ENCODE measurements at regions not wholly inside any gene's neighbourhood (a gene's known extent, or its start where the extent isn't known, plus 50 kb on each side); places are given as distances from the start of the nearest gene placed in this dataset.

DNA sequence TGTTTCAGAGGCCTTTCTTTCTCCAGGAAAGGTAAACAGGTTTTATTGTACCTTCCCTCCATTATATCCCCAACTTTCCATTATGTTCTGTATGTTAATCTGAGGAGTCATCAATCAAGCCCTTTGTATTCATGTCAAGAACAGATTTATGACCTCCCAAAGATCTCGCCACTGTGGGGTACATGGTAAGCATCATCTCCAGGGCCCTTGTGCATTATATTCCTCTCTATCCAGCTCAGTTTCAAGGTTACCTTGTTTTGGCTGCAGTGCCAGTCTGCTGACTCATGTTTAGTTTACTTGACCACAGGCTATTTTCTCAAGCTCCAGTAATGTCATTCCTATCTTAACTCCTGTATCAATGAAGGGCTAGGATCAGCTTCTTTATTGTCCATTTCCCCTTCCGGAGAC, 125.1 kb upstream of the FRMPD4 start:
- CTCF ChIA-PET, result no interaction called here
- POLR2A ChIA-PET, result no interaction called here

DNA sequence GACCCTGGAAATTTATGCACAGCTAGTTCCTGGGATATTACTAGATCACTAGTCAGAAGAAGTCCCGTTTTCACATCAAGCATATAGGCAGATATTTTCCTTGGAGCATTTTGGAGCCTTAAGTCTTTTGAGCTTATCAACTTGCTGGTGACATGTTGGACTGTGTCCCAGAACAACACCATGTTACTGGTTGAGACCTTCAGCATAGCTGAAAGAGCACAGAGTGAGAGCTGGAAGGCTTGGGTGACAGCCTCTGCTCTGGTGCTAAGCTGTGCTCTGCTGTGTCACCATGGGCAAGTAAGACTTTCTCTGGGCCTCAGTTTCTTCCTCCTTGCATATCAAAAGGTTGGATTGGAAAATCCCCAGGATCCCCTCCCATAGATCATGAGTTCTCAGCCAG, 116.6 kb upstream of the FRMPD4 start:
- Histone ChIP-seq H3K9ac (no peak overlapping the region), H3K4me1 (ENCODE audit: control insufficient read depth in 1 of 2, insufficient read depth in 2 of 2, low read depth in 1 of 2, low read length in 1 of 2) (no peaks in the 10 kb centered on the region), H3K79me2 (ENCODE audit: insufficient read depth) (no peaks in the 10 kb centered on the region), H2AFZ (ENCODE audit: low read depth) (no peak overlapping the region), H3K9me3 (no peaks in the 10 kb centered on the region), H3K9me2 (no peaks in the 10 kb centered on the region), H3K27me3 (ENCODE audit: insufficient read depth) (no peaks in the 10 kb centered on the region; the same call in 1 of the 2 replicates), H4K20me1 (ENCODE audit: insufficient read depth) (no peaks in the 10 kb centered on the region), H3F3A (replicated peaks; ENCODE audit: insufficient read depth) (no peaks in the 10 kb centered on the region), H3K4me3 (ENCODE audit: low read depth in 2 of 2, low read length in 1 of 2) (no peak overlapping the region), H3K36me3 (replicated peaks in 1 of 2; ENCODE audit: control insufficient read depth in 1 of 2, insufficient read depth in 2 of 2, low read length in 1 of 2) (no peaks in the 10 kb centered on the region), H3K27ac (ENCODE audit: low read depth in 2 of 2, low read length in 1 of 2) (no peak overlapping the region), H3K4me2 (no peak overlapping the region)
- POLR2A ChIA-PET, result no interaction called here
- 10% methylated on average over 1 of the region's 1 CpG for WGBS (ENCODE audit: low lambda C conversion rate)
- TF ChIP-seq, protein P1, sequence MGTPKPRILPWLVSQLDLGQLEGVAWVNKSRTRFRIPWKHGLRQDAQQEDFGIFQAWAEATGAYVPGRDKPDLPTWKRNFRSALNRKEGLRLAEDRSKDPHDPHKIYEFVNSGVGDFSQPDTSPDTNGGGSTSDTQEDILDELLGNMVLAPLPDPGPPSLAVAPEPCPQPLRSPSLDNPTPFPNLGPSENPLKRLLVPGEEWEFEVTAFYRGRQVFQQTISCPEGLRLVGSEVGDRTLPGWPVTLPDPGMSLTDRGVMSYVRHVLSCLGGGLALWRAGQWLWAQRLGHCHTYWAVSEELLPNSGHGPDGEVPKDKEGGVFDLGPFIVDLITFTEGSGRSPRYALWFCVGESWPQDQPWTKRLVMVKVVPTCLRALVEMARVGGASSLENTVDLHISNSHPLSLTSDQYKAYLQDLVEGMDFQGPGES (IDR thresholded peaks at IDR 0.05; ENCODE audit: low read depth, low read length), result no peak
- TF ChIP-seq, protein P2, sequence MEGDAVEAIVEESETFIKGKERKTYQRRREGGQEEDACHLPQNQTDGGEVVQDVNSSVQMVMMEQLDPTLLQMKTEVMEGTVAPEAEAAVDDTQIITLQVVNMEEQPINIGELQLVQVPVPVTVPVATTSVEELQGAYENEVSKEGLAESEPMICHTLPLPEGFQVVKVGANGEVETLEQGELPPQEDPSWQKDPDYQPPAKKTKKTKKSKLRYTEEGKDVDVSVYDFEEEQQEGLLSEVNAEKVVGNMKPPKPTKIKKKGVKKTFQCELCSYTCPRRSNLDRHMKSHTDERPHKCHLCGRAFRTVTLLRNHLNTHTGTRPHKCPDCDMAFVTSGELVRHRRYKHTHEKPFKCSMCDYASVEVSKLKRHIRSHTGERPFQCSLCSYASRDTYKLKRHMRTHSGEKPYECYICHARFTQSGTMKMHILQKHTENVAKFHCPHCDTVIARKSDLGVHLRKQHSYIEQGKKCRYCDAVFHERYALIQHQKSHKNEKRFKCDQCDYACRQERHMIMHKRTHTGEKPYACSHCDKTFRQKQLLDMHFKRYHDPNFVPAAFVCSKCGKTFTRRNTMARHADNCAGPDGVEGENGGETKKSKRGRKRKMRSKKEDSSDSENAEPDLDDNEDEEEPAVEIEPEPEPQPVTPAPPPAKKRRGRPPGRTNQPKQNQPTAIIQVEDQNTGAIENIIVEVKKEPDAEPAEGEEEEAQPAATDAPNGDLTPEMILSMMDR (IDR thresholded peaks at IDR 0.05), result no peak
- TF ChIP-seq RCOR1 (IDR thresholded peaks at IDR 0.05; ENCODE audit: low read length) (no peak), RFX5 (IDR thresholded peaks at IDR 0.05; ENCODE audit: low read length) (no peak), SMC3 (IDR thresholded peaks at IDR 0.05; ENCODE audit: low read depth, low read length) (no peak), TCF12 (IDR thresholded peaks at IDR 0.05) (no peak), NFIC (IDR thresholded peaks at IDR 0.05; ENCODE audit: borderline replicate concordance) (no peak), MXI1 (IDR thresholded peaks at IDR 0.05; ENCODE audit: low read depth, low read length) (no peak), FOXM1 (IDR thresholded peaks at IDR 0.05; ENCODE audit: low read depth) (no peak), FOXJ3 (CRISPR knock-in tag; IDR thresholded peaks at IDR 0.05) (no peak), POLR2AphosphoS5 (IDR thresholded peaks at IDR 0.05; ENCODE audit: low read depth, low read length) (no peak), CHD2 (IDR thresholded peaks at IDR 0.05; ENCODE audit: low read length, partially characterized antibody) (no peak)
- TF ChIP-seq, protein P3, sequence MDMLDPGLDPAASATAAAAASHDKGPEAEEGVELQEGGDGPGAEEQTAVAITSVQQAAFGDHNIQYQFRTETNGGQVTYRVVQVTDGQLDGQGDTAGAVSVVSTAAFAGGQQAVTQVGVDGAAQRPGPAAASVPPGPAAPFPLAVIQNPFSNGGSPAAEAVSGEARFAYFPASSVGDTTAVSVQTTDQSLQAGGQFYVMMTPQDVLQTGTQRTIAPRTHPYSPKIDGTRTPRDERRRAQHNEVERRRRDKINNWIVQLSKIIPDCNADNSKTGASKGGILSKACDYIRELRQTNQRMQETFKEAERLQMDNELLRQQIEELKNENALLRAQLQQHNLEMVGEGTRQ (IDR thresholded peaks at IDR 0.05; ENCODE audit: borderline replicate concordance, low read depth, low read length), result no peak
- CTCF ChIA-PET, result interaction anchor here (1.0 kb wide), 1 partner anchor 19 kb away, joined by 3 read pairs; no protein-coding TSS in a partner anchor
- no peak for DNase-seq

More for the DNA sequence above, 125.1 kb upstream of the FRMPD4 start:
- no peak overlapping the region for H3K9ac ChIP-seq
- H3K36me3 ChIP-seq (replicated peaks in 1 of 2; ENCODE audit: control insufficient read depth in 1 of 2, insufficient read depth in 2 of 2, low read length in 1 of 2), result no peaks in the 10 kb centered on the region
- no peaks in the 10 kb centered on the region for H3K4me1 ChIP-seq (ENCODE audit: control insufficient read depth in 1 of 2, insufficient read depth in 2 of 2, low read depth in 1 of 2, low read length in 1 of 2)
- no peak for TF ChIP-seq RAD21 (IDR thresholded peaks at IDR 0.05; ENCODE audit: low read length)
- no peak for TF ChIP-seq YY1 (IDR thresholded peaks at IDR 0.05; ENCODE audit: low read depth)
- TF ChIP-seq RXRA (IDR thresholded peaks at IDR 0.05; ENCODE audit: borderline replicate concordance, low read depth), result 0 out of 2 replicates have a peak, but pooled peaks have one; percentile 18
- TF ChIP-seq ELF1 (IDR thresholded peaks at IDR 0.05), result no peak
- no peak for TF ChIP-seq GABPA (IDR thresholded peaks at IDR 0.05; ENCODE audit: low read depth)
- peak; percentile 50; the same call in 1 of the 2 replicates for TF ChIP-seq TCF12 (IDR thresholded peaks at IDR 0.05)
- no peak for TF ChIP-seq RFX5 (IDR thresholded peaks at IDR 0.05; ENCODE audit: low read length)
- peak; percentile 57 for TF ChIP-seq JUND (IDR thresholded peaks at IDR 0.05)
- no peak for TF ChIP-seq CHD2 (IDR thresholded peaks at IDR 0.05; ENCODE audit: low read length, partially characterized antibody)
- no peak for TF ChIP-seq SMC3 (IDR thresholded peaks at IDR 0.05; ENCODE audit: low read depth, low read length)
- TF ChIP-seq, protein P4, sequence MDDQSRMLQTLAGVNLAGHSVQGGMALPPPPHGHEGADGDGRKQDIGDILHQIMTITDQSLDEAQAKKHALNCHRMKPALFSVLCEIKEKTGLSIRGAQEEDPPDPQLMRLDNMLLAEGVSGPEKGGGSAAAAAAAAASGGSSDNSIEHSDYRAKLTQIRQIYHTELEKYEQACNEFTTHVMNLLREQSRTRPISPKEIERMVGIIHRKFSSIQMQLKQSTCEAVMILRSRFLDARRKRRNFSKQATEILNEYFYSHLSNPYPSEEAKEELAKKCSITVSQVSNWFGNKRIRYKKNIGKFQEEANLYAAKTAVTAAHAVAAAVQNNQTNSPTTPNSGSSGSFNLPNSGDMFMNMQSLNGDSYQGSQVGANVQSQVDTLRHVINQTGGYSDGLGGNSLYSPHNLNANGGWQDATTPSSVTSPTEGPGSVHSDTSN (IDR thresholded peaks at IDR 0.05), result peak; percentile 46
- TF ChIP-seq, protein P5, sequence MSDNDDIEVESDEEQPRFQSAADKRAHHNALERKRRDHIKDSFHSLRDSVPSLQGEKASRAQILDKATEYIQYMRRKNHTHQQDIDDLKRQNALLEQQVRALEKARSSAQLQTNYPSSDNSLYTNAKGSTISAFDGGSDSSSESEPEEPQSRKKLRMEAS (IDR thresholded peaks at IDR 0.05; ENCODE audit: low read depth), result no peak
- peak; percentile 63; the same call in 1 of the 2 replicates for TF ChIP-seq NFIC (IDR thresholded peaks at IDR 0.05; ENCODE audit: borderline replicate concordance)
- TF ChIP-seq FOSL2 (IDR thresholded peaks at IDR 0.05; ENCODE audit: borderline replicate concordance, low read depth), result peak; percentile 54
- no peak for TF ChIP-seq RCOR1 (IDR thresholded peaks at IDR 0.05; ENCODE audit: low read length)
- WGBS (ENCODE audit: low lambda C conversion rate), result 11% methylated on average over 2 of the region's 2 CpGs
- H3K79me2 ChIP-seq (ENCODE audit: insufficient read depth), result no peaks in the 10 kb centered on the region
- no peaks in the 10 kb centered on the region for H3K27me3 ChIP-seq (ENCODE audit: insufficient read depth)
- H3K27ac ChIP-seq (ENCODE audit: low read depth in 2 of 2, low read length in 1 of 2), result peak overlapping the region in 1 of 2 experiments; percentile 55; a peak in 2 of 4 replicates
- H3K4me3 ChIP-seq (ENCODE audit: low read depth in 2 of 2, low read length in 1 of 2), result no peak overlapping the region
- no peaks in the 10 kb centered on the region for H3K9me3 ChIP-seq
- H4K20me1 ChIP-seq (ENCODE audit: insufficient read depth), result no peaks in the 10 kb centered on the region
- no peak overlapping the region for H3K4me2 ChIP-seq
- H3K9me2 ChIP-seq, result no peaks in the 10 kb centered on the region
- H3F3A ChIP-seq (replicated peaks; ENCODE audit: insufficient read depth), result peaks cover 13% of the 10 kb centered on the region
- DNase-seq, result no peak
- H2AFZ ChIP-seq (ENCODE audit: low read depth), result no peak overlapping the region
